AG10803 (cell line): ENCODE measurements at regions not wholly inside any gene's neighbourhood (a gene's known extent, or its start where the extent isn't known, plus 50 kb on each side); places are given as distances from the start of the nearest gene placed in this dataset.

Experiments
- DNase-seq: peaks from one replicate; pipeline ENCODE4 v3.0.0; 2010; ENCODE audit warnings: low read depth
- H3K4me3 ChIP-seq: 2 replicates; pipeline ENCODE4 v1.5.1; 2011; ENCODE audit warnings: mild to moderate bottlenecking, low read length, control low read depth
- TF ChIP-seq, protein P1 (sequence below): conservative IDR thresholded peaks from 2 replicates; pipeline ENCODE4 v1.5.1; 2011; ENCODE audit warnings: mild to moderate bottlenecking, low read length, control low read depth, inconsistent platforms

DNA sequence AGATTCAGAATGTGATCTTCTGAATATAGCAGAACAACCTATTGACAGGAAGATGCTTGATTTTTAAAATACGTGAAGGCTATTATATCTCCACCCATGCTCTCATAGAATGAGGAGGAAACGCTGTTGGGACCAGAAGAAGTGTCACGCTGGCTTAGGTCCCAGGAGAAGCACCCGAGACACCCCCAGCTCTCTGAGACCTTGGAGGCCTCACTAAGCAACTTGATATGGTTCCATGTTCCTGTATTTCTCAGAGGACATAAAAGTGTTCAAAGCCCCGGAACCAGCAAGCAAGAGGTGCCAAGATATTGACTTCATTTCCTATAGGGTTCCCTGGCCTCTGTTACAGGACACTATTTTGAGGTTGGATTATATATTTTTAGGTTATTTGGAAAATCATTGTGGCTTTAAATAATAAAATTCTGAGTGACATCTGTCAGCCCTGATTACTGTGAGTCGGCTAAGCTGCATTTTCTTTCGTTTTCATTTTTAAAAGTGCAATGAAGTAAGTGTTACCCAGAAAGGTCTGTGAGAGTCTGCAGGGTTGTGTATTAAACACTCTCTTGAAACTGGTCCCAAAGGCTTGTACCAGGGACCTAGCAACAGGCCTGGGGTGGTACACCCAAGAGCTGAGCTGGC, 400.0 kb downstream of the SOX9 start:
- no peak for DNase-seq
- H3K4me3 ChIP-seq, result no peak overlapping the region
- TF ChIP-seq, protein P1, sequence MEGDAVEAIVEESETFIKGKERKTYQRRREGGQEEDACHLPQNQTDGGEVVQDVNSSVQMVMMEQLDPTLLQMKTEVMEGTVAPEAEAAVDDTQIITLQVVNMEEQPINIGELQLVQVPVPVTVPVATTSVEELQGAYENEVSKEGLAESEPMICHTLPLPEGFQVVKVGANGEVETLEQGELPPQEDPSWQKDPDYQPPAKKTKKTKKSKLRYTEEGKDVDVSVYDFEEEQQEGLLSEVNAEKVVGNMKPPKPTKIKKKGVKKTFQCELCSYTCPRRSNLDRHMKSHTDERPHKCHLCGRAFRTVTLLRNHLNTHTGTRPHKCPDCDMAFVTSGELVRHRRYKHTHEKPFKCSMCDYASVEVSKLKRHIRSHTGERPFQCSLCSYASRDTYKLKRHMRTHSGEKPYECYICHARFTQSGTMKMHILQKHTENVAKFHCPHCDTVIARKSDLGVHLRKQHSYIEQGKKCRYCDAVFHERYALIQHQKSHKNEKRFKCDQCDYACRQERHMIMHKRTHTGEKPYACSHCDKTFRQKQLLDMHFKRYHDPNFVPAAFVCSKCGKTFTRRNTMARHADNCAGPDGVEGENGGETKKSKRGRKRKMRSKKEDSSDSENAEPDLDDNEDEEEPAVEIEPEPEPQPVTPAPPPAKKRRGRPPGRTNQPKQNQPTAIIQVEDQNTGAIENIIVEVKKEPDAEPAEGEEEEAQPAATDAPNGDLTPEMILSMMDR, result no peak

DNA sequence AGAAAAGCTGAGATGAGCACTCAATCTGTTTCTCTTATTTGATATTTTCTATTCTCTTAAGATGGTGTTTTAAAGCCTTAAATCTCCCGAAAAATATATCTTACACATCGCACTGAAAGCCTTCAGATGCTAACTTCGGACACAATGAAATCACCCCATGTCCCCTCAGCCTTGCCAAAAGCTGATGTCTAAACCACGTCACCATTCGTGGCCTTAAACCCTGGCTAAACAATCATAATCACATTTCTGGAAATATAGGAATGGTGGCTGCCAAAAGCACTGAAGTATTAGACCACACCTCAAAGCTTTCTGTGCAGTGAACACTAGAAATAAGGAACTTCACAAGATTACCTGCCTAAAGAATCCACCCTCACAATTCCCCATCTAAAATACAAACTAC, 402.7 kb downstream of the SOX9 start:
- no peak for DNase-seq
- H3K4me3 ChIP-seq, result no peak overlapping the region
- TF ChIP-seq, protein P1, result no peak

DNA sequence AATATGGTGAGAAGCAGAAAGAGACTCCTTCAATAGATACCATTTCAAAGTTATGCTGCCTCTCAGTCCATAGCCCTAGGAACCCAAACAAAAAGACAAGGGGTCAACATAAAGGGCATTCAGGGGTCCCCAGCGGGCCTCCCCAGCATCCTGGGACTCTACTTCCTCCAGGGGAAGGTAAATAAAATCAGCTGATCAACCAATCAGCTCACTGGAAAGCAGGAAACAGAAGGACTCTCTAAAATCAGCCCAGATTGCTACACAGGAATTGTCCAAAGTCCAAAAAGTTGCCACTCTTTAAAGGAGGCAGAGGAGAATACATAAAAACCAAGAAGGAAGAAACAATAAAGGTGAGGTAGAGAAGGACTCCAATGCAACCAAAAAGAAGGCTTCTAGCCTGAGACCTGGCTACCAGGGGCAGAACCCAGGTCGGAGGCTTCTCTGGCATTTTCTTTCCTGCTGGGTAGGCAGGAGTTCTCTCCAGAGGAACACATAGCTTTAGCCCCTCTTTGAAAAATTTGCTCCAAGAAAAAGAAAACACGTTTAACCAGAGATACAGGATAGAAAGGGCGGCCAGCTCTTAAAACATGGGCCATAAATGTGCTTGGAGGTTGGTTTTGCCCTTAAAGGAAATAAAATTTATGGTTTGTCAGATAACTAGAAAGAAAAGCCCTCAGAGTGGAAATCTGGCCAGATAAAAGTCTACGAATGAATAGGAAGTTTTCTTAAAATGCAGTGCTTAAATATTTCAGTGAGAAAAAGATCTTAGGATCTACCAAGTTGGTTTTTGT, 404.6 kb downstream of the SOX9 start:
- TF ChIP-seq, protein P1, result no peak
- H3K4me3 ChIP-seq, result no peak overlapping the region
- DNase-seq, result no peak

DNA sequence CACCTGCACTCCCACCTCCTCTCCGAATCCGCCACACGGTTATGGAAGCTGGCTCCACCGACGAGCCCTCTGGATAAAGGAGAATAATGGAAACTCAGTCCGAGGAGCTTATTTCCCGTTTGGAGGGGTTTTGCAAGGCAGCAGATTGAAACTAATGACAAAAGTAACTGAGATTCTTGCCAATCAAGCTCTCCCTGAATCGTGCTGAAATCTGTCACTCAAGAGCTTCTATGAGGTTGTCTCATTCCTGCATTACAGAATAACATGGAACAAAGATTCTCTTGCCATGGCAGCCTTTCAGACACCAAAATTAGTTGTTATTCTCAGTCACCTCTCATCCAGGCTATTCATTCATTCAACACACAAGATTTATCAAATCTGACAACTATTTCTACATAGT, 405.9 kb downstream of the SOX9 start:
- no peak overlapping the region for H3K4me3 ChIP-seq
- DNase-seq, result no peak
- TF ChIP-seq, protein P1, result no peak

DNA sequence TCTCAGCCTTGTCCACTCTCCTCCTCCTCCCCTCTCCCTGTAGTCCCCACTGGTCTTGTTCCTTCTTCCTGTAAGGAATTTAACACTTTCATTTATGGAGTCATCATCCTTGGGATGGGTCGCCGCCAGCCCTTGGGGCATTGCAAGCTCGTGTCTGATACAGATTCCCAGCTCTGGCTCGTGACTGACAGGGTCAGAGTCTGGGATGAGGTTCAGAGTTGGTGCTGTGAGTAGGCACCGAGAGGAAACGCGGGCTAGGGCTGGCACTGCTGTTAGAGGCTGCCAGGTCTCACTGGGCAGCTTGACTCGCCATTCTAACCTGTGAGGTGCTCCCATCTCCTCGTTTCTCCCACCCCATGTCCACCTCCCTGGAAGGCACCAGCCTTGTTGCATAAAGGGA, 407.0 kb downstream of the SOX9 start:
- no peak overlapping the region for H3K4me3 ChIP-seq
- DNase-seq, result no peak
- TF ChIP-seq, protein P1, result no peak

DNA sequence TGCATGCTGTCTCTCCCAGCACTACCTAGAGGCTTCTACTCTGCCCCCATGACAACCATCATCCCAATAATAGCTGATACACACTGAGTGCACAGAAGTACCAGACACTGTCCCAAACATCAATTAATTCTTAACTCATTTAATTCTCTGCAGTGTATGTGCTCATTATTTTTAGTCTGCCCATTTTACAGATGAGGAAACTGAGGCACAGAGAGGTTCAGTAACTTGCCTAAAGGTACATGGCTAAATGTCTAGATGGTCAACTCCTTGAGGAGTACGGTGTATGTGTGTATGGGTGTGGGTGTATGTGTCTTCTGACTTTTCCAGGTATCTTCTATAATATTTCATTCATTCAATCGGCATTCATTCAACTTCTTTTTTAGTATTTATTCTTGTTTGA, 407.9 kb downstream of the SOX9 start:
- DNase-seq, result no peak
- TF ChIP-seq, protein P1, result no peak
- no peak overlapping the region for H3K4me3 ChIP-seq

DNA sequence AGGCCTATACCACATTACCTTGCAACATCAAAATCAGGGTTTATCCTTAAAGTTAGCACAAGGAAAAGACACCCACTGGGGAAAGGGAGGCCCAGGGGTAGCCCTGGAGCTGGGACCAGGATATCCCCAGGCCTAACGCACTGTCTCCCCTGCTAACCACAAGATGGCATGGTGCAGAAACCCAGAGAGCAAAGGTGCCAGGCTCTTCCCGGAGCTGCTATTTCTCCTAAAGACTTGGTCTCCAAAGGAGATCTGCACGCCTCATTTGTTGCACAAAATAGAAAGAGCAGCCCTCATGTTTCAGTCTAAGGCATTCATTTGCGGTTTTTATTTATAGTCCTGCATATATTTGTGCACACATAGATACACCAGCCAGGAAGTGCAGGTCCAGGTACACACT, 408.6 kb downstream of the SOX9 start:
- no peak for DNase-seq
- no peak overlapping the region for H3K4me3 ChIP-seq
- TF ChIP-seq, protein P1, result no peak
